Mammary epithelial cell (primary cell): ENCODE measurements at regions not wholly inside any gene's neighbourhood (a gene's known extent, or its start where the extent isn't known, plus 50 kb on each side); places are given as distances from the start of the nearest gene placed in this dataset.

Experiments
- CTCF ChIP-seq, 2 donors: IDR thresholded peaks in 1 of 2; conservative IDR thresholded peaks in 1 of 2; 2 replicates each; pipeline ENCODE4 v1.5.1; 2011 to 2012; ENCODE audit warnings: inconsistent platforms in 2 of 2, low read length in 2 of 2, mild to moderate bottlenecking in 2 of 2, control low read depth in 1 of 2, low read depth in 1 of 2; ENCODE audit not compliant: insufficient read depth in 1 of 2; ENCODE audit errors: extremely low read depth in 1 of 2
- EZH2 ChIP-seq: IDR thresholded peaks from 2 replicates; pipeline ENCODE4 v1.6.1; 2012; ENCODE audit warnings: low read length, inconsistent platforms, borderline replicate concordance

GRCh38 chr2:129708221-129708967 lies 271.1 kb upstream of the RAB6C start:
- TF ChIP-seq CTCF (conservative IDR thresholded peaks at IDR 0.05 in 1 of 2, IDR thresholded peaks at IDR 0.05 in 1 of 2; ENCODE audit: extremely low read depth in 1 of 2, insufficient read depth in 1 of 2, low read depth in 1 of 2, low read length in 2 of 2) (no peak), EZH2 (no peak)
